ENCODE measurements at regions not wholly inside any gene's neighbourhood (a gene's known extent, or its start where the extent isn't known, plus 50 kb on each side); places are given as distances from the start of the nearest gene placed in this dataset.
A peak's percentile ranks its signal among the peaks of the same experiment; 100 is the strongest.

DNA sequence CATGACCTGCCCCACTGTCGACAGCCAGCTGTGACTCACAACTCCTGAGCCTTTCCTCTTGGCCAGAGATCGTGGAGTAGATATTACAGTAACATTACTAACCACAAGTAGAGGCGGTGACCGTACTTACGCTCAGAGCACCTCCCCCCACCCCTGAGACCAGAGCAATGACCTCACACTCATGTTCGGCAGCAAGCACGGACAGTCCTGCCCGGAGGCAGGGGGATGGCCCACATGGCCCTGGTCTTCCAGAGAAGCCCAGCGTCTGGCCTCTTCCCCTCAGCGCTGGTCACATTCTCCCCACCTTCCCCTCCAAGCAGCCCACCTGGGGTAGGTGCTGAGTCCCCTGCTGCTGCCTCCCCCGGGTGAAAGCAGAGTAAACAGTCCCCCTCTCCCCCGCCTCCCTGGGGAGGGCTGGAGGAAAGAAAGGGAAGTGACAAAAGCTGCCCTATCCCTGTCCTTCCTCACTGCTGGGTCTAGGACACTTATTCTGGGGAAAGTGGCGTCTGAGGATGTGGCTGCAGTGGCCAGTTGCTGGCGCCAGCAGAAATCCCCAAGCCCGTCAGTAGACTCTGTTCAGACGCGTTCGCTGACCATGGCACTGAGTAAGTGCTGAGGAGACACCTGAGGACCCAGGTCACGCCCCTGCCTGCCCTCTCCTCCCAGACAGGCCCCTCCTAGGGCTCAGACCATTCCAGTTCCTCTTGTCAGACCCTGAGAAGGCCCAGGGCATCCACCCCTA is 68.5 kb downstream of the MRPL14 start:
- DNase-seq (ENCODE audit: low read depth, low spot score) (peak; percentile 85), ATAC-seq (peak; percentile 92)
- BruUV-seq (replicated peaks), result no TSS peak
- TF ChIP-seq, protein P1, sequence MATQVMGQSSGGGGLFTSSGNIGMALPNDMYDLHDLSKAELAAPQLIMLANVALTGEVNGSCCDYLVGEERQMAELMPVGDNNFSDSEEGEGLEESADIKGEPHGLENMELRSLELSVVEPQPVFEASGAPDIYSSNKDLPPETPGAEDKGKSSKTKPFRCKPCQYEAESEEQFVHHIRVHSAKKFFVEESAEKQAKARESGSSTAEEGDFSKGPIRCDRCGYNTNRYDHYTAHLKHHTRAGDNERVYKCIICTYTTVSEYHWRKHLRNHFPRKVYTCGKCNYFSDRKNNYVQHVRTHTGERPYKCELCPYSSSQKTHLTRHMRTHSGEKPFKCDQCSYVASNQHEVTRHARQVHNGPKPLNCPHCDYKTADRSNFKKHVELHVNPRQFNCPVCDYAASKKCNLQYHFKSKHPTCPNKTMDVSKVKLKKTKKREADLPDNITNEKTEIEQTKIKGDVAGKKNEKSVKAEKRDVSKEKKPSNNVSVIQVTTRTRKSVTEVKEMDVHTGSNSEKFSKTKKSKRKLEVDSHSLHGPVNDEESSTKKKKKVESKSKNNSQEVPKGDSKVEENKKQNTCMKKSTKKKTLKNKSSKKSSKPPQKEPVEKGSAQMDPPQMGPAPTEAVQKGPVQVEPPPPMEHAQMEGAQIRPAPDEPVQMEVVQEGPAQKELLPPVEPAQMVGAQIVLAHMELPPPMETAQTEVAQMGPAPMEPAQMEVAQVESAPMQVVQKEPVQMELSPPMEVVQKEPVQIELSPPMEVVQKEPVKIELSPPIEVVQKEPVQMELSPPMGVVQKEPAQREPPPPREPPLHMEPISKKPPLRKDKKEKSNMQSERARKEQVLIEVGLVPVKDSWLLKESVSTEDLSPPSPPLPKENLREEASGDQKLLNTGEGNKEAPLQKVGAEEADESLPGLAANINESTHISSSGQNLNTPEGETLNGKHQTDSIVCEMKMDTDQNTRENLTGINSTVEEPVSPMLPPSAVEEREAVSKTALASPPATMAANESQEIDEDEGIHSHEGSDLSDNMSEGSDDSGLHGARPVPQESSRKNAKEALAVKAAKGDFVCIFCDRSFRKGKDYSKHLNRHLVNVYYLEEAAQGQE (IDR thresholded peaks at IDR 0.05; ENCODE audit: insufficient read depth in 1 of 2, low read depth in 2 of 2, low read length in 1 of 2), result no peak
- peak; percentile 57; the same call in 1 of the 2 replicates for TF ChIP-seq POLR2AphosphoS5 (IDR thresholded peaks at IDR 0.05; ENCODE audit: low read depth, low read length)
- H3K4me3 ChIP-seq (ENCODE audit: low read depth in 2 of 2, low read length in 2 of 2), result peak overlapping the region in 1 of 2 experiments; percentile 16; a peak in 1 of 4 replicates
- CTCF ChIA-PET, result no interaction called here
- no peaks in the 10 kb centered on the region for H3K36me3 ChIP-seq (ENCODE audit: control insufficient read depth, insufficient read depth, low read length)
- H3K4me1 ChIP-seq (ENCODE audit: control insufficient read depth, insufficient read depth, low read length), result peaks cover 27% of the 10 kb centered on the region
- intact Hi-C loops (cut with micrococcal nuclease; ENCODE audit: unreplicated experiment), result no loop called here
- H3K9me3 ChIP-seq (ENCODE audit: control insufficient read depth, insufficient read depth, low read depth, low read length), result peaks cover 7% of the 10 kb centered on the region; the same call in 1 of the 2 replicates
- POLR2A ChIA-PET, result no interaction called here
- H3K27ac ChIP-seq (ENCODE audit: low read length), result peak overlapping the region; percentile 83
- H3K27me3 ChIP-seq (ENCODE audit: control insufficient read depth, insufficient read depth, low read length), result no peaks in the 10 kb centered on the region
- in situ Hi-C loops (cut with HindIII; ENCODE audit: low pct_unique_long_range_greater_than_20kb, low sequenced_read_pairs), result no loop called here

DNA sequence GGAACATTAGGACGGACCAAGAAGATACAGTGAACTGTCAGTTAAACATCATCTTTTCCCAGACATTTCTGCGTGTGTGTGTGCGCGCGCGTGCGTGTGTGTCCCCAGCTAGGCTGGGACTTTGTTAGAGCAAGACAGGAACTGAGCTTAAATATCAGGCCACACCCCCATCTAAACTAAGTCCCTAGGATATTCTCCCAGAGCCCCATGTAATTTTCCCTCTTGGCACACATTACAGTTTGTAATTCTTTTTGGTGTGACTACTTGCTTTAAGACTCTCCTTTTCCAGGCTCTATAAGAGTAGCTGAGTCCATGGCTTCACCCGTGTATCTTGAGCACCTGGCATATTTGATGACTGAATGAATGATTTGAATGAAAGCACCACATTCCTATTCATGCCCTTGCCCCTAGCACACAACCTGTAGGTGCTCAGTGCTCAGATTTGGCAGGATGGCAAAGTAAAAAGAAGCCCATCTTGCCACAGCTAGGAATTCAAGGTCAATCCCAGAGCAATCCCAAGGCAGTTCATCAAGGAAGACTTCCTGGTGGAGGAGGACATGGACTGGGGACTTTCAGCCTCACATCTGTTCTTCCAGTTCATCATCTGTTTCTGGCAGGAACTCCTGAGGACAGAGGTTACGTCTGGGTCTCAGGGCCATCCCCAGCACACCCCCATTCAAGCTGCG is 69.2 kb downstream of the MRPL14 start:
- ChIA-PET POLR2A (no interaction called here), CTCF (no interaction called here)
- Histone ChIP-seq H3K36me3 (ENCODE audit: control insufficient read depth, insufficient read depth, low read length) (no peaks in the 10 kb centered on the region), H3K9me3 (ENCODE audit: control insufficient read depth, insufficient read depth, low read depth, low read length) (peaks cover 7% of the 10 kb centered on the region; the same call in 1 of the 2 replicates), H3K27me3 (ENCODE audit: control insufficient read depth, insufficient read depth, low read length) (no peaks in the 10 kb centered on the region), H3K27ac (ENCODE audit: low read length) (peak overlapping the region; percentile 83), H3K4me3 (ENCODE audit: low read depth in 2 of 2, low read length in 2 of 2) (no peak overlapping the region), H3K4me1 (ENCODE audit: control insufficient read depth, insufficient read depth, low read length) (peaks cover 27% of the 10 kb centered on the region)
- no TSS peak for BruUV-seq (replicated peaks)
- intact Hi-C loops (cut with micrococcal nuclease; ENCODE audit: unreplicated experiment), result no loop called here
- no peak for TF ChIP-seq TCF7L2 (IDR thresholded peaks at IDR 0.05; ENCODE audit: low read depth, low read length)
- no peak for TF ChIP-seq POLR2AphosphoS5 (IDR thresholded peaks at IDR 0.05; ENCODE audit: low read depth, low read length)
- TF ChIP-seq, protein P2, sequence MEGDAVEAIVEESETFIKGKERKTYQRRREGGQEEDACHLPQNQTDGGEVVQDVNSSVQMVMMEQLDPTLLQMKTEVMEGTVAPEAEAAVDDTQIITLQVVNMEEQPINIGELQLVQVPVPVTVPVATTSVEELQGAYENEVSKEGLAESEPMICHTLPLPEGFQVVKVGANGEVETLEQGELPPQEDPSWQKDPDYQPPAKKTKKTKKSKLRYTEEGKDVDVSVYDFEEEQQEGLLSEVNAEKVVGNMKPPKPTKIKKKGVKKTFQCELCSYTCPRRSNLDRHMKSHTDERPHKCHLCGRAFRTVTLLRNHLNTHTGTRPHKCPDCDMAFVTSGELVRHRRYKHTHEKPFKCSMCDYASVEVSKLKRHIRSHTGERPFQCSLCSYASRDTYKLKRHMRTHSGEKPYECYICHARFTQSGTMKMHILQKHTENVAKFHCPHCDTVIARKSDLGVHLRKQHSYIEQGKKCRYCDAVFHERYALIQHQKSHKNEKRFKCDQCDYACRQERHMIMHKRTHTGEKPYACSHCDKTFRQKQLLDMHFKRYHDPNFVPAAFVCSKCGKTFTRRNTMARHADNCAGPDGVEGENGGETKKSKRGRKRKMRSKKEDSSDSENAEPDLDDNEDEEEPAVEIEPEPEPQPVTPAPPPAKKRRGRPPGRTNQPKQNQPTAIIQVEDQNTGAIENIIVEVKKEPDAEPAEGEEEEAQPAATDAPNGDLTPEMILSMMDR (IDR thresholded peaks at IDR 0.05), result no peak
- TF ChIP-seq SIN3A (IDR thresholded peaks at IDR 0.05; ENCODE audit: borderline replicate concordance, insufficient read depth, low read depth, low read length), result no peak
- TF ChIP-seq, protein P1 (IDR thresholded peaks at IDR 0.05; ENCODE audit: insufficient read depth in 1 of 2, low read depth in 2 of 2, low read length in 1 of 2), result no peak
- no peak for DNase-seq (ENCODE audit: low read depth, low spot score)
- ATAC-seq, result no peak
- in situ Hi-C loops (cut with HindIII; ENCODE audit: low pct_unique_long_range_greater_than_20kb, low sequenced_read_pairs), result no loop called here

Data from Panc1 (cell line).